Parathyroid adenoma (tissue), 2 donors: ENCODE measurements at regions not wholly inside any gene's neighbourhood (a gene's known extent, or its start where the extent isn't known, plus 50 kb on each side); places are given as distances from the start of the nearest gene placed in this dataset.

Source experiments
- H2AFZ ChIP-seq: fragments of 300-600 bp; sonication (generic); one replicate; pipeline ENCODE4 v1.7.0; 2017; ENCODE audit warnings: antibody characterized with exemption, mild to moderate bottlenecking
- H3K27ac ChIP-seq: fragments of 300-600 bp; sonication (generic); one replicate; pipeline ENCODE4 v1.7.0; 2017
- H3K27me3 ChIP-seq: fragments of 300-600 bp; sonication (generic); one replicate; pipeline ENCODE4 v1.7.0; 2017; ENCODE audit warnings: low read length; ENCODE audit not compliant: control insufficient read depth, insufficient read depth
- H3K36me3 ChIP-seq: fragments of 300-600 bp; sonication (generic); one replicate; pipeline ENCODE4 v1.7.0; 2017; ENCODE audit warnings: low read length; ENCODE audit not compliant: control insufficient read depth, insufficient read depth
- H3K4me1 ChIP-seq: fragments of 300-600 bp; sonication (generic); one replicate; pipeline ENCODE4 v1.7.0; 2017; ENCODE audit warnings: control low read depth
- H3K4me2 ChIP-seq: fragments of 300-600 bp; sonication (generic); one replicate; pipeline ENCODE4 v1.7.0; 2017; ENCODE audit warnings: low read length
- H3K4me3 ChIP-seq: fragments of 300-600 bp; sonication (generic); one replicate; pipeline ENCODE4 v1.7.0; 2017; ENCODE audit warnings: low read depth, low read length
- H3K79me2 ChIP-seq: fragments of 300-600 bp; sonication (generic); one replicate; pipeline ENCODE4 v1.7.0; 2017; ENCODE audit warnings: control low read depth
- H3K9ac ChIP-seq: fragments of 300-600 bp; sonication (generic); one replicate; pipeline ENCODE4 v1.7.0; 2017; ENCODE audit warnings: mild to moderate bottlenecking
- H3K9me3 ChIP-seq: fragments of 300-600 bp; sonication (generic); one replicate; pipeline ENCODE4 v1.7.0; 2017; ENCODE audit warnings: low read length; ENCODE audit not compliant: control insufficient read depth
- TF ChIP-seq, protein P1 (sequence below): fragments of 300-600 bp; sonication (generic); IDR thresholded peaks from one replicate; pipeline ENCODE4 v1.7.0; 2017; ENCODE audit warnings: antibody characterized with exemption, mild to moderate bottlenecking
- donor health status: primary hyperparathyroidism.

DNA sequence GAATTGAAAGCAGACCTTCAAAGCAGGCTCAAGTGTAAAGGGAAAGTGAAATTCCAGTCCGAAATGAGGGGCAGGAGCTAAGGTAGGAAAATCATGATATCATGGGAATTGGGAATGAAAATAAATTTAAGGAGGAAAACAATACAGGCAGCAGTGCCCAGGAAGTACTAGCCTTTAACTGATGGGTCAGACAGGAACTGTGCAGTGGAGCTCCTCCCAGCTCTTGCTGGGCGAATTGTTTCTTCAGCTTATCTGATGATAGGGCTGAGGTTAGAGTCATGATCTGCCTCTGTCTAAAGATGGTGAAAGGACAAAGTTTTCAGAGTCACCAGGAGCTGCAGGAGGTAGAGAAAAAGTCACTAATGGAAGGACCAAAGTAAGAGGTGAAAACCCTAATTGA is 457.9 kb upstream of the PTCHD4 start:
- H3K27me3 ChIP-seq = no peaks in the 10 kb centered on the region
- H3K9ac ChIP-seq = no peak overlapping the region
- H3K9me3 ChIP-seq = no peaks in the 10 kb centered on the region
- no peaks in the 10 kb centered on the region for H3K4me1 ChIP-seq
- H3K27ac ChIP-seq = no peak overlapping the region
- H2AFZ ChIP-seq = no peak overlapping the region
- TF ChIP-seq, protein P1, sequence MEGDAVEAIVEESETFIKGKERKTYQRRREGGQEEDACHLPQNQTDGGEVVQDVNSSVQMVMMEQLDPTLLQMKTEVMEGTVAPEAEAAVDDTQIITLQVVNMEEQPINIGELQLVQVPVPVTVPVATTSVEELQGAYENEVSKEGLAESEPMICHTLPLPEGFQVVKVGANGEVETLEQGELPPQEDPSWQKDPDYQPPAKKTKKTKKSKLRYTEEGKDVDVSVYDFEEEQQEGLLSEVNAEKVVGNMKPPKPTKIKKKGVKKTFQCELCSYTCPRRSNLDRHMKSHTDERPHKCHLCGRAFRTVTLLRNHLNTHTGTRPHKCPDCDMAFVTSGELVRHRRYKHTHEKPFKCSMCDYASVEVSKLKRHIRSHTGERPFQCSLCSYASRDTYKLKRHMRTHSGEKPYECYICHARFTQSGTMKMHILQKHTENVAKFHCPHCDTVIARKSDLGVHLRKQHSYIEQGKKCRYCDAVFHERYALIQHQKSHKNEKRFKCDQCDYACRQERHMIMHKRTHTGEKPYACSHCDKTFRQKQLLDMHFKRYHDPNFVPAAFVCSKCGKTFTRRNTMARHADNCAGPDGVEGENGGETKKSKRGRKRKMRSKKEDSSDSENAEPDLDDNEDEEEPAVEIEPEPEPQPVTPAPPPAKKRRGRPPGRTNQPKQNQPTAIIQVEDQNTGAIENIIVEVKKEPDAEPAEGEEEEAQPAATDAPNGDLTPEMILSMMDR = no peak
- H3K4me3 ChIP-seq = no peak overlapping the region
- H3K4me2 ChIP-seq = no peak overlapping the region
- no peaks in the 10 kb centered on the region for H3K36me3 ChIP-seq
- no peaks in the 10 kb centered on the region for H3K79me2 ChIP-seq

- H3K9me3 ChIP-seq = no peaks in the 10 kb centered on the region
- no peak overlapping the region for H2AFZ ChIP-seq
- TF ChIP-seq, protein P1 = no peak
- no peaks in the 10 kb centered on the region for H3K27me3 ChIP-seq
- H3K79me2 ChIP-seq = no peaks in the 10 kb centered on the region
- H3K4me3 ChIP-seq = no peak overlapping the region
- H3K4me1 ChIP-seq = no peaks in the 10 kb centered on the region
- no peaks in the 10 kb centered on the region for H3K36me3 ChIP-seq
- no peak overlapping the region for H3K4me2 ChIP-seq
- H3K9ac ChIP-seq = no peak overlapping the region
- no peak overlapping the region for H3K27ac ChIP-seq
These were observed 456.0 kb upstream of the PTCHD4 start for GRCh38 chr6:48567016-48567415.

DNA sequence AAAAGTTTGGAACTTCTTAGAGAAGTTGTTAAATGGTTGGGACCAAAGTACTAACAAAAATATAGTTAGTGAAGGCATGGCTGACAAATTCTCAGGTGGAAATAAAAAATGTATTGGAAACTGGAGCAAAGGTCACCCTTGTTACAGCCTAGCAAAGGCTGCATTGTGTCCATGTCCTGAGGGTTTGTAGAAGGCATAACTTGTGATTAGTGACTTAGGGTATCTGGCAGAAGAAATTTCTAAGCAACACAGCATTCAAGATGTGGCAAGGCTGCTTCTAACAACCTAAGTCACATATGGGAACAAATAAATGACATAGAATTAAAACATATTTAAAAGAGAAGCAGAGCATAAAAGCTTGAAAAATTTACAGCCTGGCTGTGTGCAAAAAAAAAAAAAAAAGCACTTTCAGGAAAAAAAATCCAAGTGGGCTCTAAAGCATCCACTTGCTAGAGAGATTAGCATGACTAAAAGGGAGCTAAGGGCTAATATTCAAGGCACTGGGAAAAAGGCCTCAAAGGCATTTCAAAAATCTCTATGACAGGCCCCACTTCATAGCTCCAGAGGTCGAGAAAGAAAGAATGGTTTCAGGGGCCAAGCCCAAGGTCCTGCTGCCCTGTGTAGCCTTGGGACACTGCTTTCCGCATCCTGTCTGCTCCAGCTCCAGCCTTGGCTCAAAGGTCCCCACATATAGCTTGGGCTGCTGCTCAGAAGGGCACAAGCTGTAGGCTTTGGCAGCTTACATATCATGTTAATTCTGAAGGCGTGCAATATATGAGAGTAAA is 453.2 kb upstream of the PTCHD4 start:
- no peak overlapping the region for H3K4me2 ChIP-seq
- TF ChIP-seq, protein P1 = no peak
- no peaks in the 10 kb centered on the region for H3K36me3 ChIP-seq
- no peak overlapping the region for H3K4me3 ChIP-seq
- H3K27ac ChIP-seq = no peak overlapping the region
- H2AFZ ChIP-seq = no peak overlapping the region
- H3K9me3 ChIP-seq = no peaks in the 10 kb centered on the region
- H3K9ac ChIP-seq = no peak overlapping the region
- H3K79me2 ChIP-seq = no peaks in the 10 kb centered on the region
- no peaks in the 10 kb centered on the region for H3K4me1 ChIP-seq
- no peaks in the 10 kb centered on the region for H3K27me3 ChIP-seq

DNA sequence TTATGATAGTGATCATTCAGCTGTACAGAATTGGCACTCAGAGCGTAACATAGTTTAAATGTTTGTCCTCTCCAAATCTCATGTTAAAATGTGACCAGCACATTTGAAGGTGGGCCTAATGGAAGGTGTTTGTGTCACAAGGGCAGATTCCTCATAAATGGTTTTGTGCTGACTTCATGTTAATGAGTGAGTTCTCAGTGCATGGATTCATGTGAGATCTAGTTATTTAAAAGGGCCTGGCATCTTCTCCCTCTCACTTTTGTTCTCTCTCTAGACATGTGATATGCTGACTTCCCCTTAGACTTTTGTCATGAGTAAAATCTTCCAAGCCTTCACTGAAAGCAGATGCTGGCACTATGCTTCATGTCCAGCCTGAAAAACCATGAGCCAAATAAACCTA is 452.4 kb upstream of the PTCHD4 start:
- Histone ChIP-seq H3K27me3 (no peaks in the 10 kb centered on the region), H3K4me1 (no peaks in the 10 kb centered on the region), H2AFZ (no peak overlapping the region), H3K36me3 (no peaks in the 10 kb centered on the region), H3K9ac (no peak overlapping the region), H3K4me2 (no peak overlapping the region), H3K9me3 (no peaks in the 10 kb centered on the region), H3K4me3 (no peak overlapping the region), H3K27ac (no peak overlapping the region), H3K79me2 (no peaks in the 10 kb centered on the region)
- TF ChIP-seq, protein P1 = no peak

GRCh38 chr6:48560408-48560807 is 449.4 kb upstream of the PTCHD4 start:
- Histone ChIP-seq H3K4me1 (no peaks in the 10 kb centered on the region), H3K36me3 (no peaks in the 10 kb centered on the region), H3K27ac (no peak overlapping the region), H2AFZ (no peak overlapping the region), H3K9me3 (no peaks in the 10 kb centered on the region), H3K4me2 (no peak overlapping the region), H3K27me3 (no peaks in the 10 kb centered on the region), H3K79me2 (no peaks in the 10 kb centered on the region), H3K9ac (no peak overlapping the region), H3K4me3 (no peak overlapping the region)
- TF ChIP-seq, protein P1 = no peak
